ENCODE measurements at regions not wholly inside any gene's neighbourhood (a gene's known extent, or its start where the extent isn't known, plus 50 kb on each side); places are given as distances from the start of the nearest gene placed in this dataset.
A peak's percentile ranks its signal among the peaks of the same experiment; 100 is the strongest.

DNA sequence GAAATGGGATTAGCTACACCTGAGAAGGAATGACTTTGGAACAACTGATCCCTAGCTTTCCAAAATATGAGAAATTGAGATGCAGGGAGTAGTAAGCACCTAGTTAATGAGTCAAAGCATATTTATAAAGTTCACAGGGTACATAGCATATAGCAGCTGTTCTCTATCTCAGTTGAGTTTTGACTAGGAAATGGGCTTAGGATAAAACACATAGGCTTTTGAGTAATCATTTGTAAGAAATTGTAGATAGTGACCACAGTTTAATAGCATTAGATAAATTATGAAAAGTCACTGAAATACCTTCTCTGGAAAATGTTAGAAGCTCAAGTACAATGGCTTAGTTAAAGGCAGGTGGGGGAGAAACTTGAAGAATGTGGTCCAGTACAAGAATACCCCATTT is 444.7 kb upstream of the TNP1 start:
- intact Hi-C loops (cut with DNase I): no loop called here
- TF ChIP-seq POLR2A (IDR thresholded peaks at IDR 0.05): no peak
- TF ChIP-seq, protein P1, sequence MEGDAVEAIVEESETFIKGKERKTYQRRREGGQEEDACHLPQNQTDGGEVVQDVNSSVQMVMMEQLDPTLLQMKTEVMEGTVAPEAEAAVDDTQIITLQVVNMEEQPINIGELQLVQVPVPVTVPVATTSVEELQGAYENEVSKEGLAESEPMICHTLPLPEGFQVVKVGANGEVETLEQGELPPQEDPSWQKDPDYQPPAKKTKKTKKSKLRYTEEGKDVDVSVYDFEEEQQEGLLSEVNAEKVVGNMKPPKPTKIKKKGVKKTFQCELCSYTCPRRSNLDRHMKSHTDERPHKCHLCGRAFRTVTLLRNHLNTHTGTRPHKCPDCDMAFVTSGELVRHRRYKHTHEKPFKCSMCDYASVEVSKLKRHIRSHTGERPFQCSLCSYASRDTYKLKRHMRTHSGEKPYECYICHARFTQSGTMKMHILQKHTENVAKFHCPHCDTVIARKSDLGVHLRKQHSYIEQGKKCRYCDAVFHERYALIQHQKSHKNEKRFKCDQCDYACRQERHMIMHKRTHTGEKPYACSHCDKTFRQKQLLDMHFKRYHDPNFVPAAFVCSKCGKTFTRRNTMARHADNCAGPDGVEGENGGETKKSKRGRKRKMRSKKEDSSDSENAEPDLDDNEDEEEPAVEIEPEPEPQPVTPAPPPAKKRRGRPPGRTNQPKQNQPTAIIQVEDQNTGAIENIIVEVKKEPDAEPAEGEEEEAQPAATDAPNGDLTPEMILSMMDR (IDR thresholded peaks at IDR 0.05): no peak
- Histone ChIP-seq H3K4me3 (no peak overlapping the region), H3K27me3 (no peaks in the 10 kb centered on the region), H3K36me3 (no peaks in the 10 kb centered on the region), H3K27ac (no peak overlapping the region), H3K4me1 (peaks cover 0 to 10% (median 0%) of the 10 kb centered on the region in 4 donors), H3K9me3 (no peaks in the 10 kb centered on the region)
- ATAC-seq (no peak), DNase-seq (no peak)

DNA sequence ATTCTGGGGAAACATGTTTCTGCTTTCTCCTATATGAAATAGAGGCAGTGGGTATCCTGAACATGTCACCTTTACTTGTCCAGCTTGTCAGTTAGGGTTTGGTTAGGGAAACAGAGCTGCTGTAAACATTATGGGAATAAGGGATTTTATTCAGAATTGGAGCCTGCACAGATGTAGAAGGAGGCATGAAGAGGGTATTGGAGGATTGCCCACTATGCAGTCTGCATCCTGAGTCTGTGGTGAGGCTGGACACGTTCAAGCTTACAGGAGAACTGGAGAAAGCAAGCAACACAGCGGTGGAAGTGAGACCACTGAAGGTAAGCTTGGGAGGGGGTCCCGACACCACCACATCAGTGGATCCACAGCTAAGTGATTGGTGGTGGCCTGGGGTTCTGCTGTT is 443.0 kb upstream of the TNP1 start:
- intact Hi-C loops (cut with DNase I): no loop called here
- peaks cover 0 to 10% (median 0%) of the 10 kb centered on the region in 4 donors for H3K4me1 ChIP-seq
- no peaks in the 10 kb centered on the region for H3K27me3 ChIP-seq
- no peak for DNase-seq
- TF ChIP-seq, protein P1 (IDR thresholded peaks at IDR 0.05): no peak
- no peak for TF ChIP-seq POLR2A (IDR thresholded peaks at IDR 0.05)
- H3K36me3 ChIP-seq: no peaks in the 10 kb centered on the region
- ATAC-seq: no peak
- 64% methylated on average over 3 of the region's 3 CpGs for WGBS (ENCODE audit: insufficient coverage, low coverage, low lambda C conversion rate, missing lambda C conversion rate)
- H3K27ac ChIP-seq: no peak overlapping the region
- H3K9me3 ChIP-seq: no peaks in the 10 kb centered on the region
- no peak overlapping the region for H3K4me3 ChIP-seq

DNA sequence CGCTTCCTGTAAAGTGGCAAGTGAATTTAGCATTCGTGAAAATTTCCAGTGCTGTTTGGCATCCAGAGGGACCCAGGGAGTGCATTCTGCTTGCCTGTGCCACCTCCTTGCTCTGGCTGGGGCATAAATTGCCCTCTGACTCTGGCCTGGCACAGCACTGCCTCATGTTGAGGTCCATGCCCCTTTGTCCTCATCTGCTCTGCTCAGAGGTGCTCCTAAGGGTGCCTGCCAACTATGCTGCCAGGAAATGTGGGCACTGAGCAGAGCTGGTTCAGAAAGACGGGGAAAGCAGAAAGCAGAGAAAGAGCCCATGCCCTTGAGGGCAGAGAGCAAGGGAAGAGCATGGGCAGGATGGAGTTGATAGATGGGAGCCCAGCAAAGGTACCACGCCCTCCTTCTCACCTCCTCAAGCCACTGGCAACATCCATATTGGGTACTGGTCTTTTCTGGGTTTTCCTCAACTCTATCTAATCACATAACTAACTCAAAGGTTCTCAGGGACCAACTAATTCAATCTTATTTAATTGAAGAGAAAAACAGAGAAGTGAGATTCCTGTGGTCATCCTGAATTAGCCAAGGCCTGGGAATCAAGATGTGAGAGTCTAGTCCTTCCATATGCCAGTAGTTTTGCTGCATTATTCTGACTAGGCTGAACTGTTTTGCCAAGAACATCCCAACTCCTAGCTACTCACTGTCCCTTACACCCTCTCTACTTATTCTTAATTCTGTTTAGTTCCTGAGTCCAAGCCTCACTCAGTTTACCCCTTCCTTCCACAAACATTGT is 441.5 kb upstream of the TNP1 start:
- peak; percentile 88 to 99 (median 98) for ATAC-seq
- Histone ChIP-seq H3K27ac (no peak overlapping the region), H3K36me3 (no peaks in the 10 kb centered on the region), H3K27me3 (no peaks in the 10 kb centered on the region), H3K9me3 (no peaks in the 10 kb centered on the region), H3K4me3 (no peak overlapping the region), H3K4me1 (peaks cover 0 to 10% (median 0%) of the 10 kb centered on the region in 4 donors)
- peak; percentile 47 to 88 (median 85) for DNase-seq
- intact Hi-C loops (cut with DNase I): no loop called here
- WGBS (ENCODE audit: insufficient coverage, low coverage, low lambda C conversion rate, missing lambda C conversion rate): 73% methylated on average over 3 of the region's 4 CpGs
- TF ChIP-seq, protein P1 (IDR thresholded peaks at IDR 0.05): no peak
- TF ChIP-seq POLR2A (IDR thresholded peaks at IDR 0.05): no peak

DNA sequence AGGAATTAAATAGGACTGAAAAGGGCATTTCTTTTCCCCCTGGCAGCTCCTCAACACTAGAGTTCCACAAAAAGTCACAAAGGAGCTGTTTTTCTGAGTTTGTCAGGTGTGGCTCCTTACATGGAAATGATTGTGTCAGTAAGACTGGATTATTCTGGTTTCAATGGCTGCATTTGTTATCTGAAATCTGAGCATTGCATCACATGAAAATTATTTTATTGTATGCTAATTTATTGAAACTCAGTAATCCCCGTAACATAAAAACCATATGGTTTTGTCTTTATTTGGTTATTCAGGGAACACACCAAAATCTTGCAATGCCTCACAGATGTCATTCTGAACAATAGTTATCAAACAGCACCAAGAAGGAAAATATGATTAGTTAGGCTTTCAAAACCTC is 439.7 kb upstream of the TNP1 start:
- WGBS (ENCODE audit: insufficient coverage, low coverage, low lambda C conversion rate, missing lambda C conversion rate): 88% methylated on average over 1 of the region's 1 CpG
- DNase-seq: no peak
- no peaks in the 10 kb centered on the region for H3K36me3 ChIP-seq
- intact Hi-C loops (cut with DNase I): no loop called here
- no peaks in the 10 kb centered on the region for H3K9me3 ChIP-seq
- H3K27ac ChIP-seq: no peak overlapping the region
- H3K27me3 ChIP-seq: no peaks in the 10 kb centered on the region
- ATAC-seq: no peak
- no peak overlapping the region for H3K4me3 ChIP-seq
- TF ChIP-seq POLR2A (IDR thresholded peaks at IDR 0.05): no peak
- TF ChIP-seq, protein P1 (IDR thresholded peaks at IDR 0.05): no peak
- H3K4me1 ChIP-seq: peaks cover 0 to 10% (median 0%) of the 10 kb centered on the region in 4 donors
